ENCODE measurements at regions not wholly inside any gene's neighbourhood (a gene's known extent, or its start where the extent isn't known, plus 50 kb on each side); places are given as distances from the start of the nearest gene placed in this dataset.

DNA sequence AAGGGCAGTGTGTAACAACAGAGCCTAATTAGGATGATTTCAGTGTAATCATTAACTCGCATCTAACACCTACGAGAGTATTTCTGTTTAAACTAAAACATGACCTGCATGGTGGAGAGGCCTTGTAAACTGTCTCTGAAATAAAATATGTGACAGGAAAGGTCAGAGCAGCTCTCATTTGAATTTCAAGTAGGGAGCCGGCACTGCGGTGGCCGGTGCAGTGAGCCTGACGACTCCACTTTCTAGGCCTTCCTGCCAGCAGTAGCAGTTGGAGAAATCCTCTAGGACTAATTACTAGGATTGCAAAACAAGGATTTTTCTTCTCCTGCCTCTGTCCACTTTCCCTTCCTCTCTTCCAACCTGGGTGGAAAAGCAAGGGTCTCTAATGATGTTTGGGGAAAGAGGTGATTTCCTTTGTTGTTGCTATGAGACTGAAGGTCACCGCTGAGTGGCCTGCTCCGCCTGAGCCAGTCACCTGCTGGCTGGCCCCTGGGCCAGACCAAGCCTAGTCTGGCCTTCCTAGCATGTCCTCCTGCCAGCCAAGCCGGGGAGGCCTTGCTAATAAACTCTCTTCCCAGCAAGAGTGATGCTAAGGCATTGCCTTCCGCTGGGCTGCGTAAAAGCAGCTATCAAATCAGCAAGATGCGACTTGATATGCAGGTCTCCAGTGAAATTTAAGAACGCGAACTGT lies 245.7 kb downstream of the PSAT1 start:
- DNase-seq (ENCODE audit: low spot score in 2 of 2): no peak
- Histone ChIP-seq H3K27me3 (no peaks in the 10 kb centered on the region), H3K4me3 (no peak overlapping the region), H3K27ac (no peak overlapping the region), H3K9me3 (no peaks in the 10 kb centered on the region), H3K4me1 (no peaks in the 10 kb centered on the region), H3K36me3 (no peaks in the 10 kb centered on the region)
- WGBS, 2 donors: 56 to 64% methylated on average over 14 of the region's 14 CpGs
- TF ChIP-seq, protein P1, sequence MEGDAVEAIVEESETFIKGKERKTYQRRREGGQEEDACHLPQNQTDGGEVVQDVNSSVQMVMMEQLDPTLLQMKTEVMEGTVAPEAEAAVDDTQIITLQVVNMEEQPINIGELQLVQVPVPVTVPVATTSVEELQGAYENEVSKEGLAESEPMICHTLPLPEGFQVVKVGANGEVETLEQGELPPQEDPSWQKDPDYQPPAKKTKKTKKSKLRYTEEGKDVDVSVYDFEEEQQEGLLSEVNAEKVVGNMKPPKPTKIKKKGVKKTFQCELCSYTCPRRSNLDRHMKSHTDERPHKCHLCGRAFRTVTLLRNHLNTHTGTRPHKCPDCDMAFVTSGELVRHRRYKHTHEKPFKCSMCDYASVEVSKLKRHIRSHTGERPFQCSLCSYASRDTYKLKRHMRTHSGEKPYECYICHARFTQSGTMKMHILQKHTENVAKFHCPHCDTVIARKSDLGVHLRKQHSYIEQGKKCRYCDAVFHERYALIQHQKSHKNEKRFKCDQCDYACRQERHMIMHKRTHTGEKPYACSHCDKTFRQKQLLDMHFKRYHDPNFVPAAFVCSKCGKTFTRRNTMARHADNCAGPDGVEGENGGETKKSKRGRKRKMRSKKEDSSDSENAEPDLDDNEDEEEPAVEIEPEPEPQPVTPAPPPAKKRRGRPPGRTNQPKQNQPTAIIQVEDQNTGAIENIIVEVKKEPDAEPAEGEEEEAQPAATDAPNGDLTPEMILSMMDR (IDR thresholded peaks at IDR 0.05): no peak
- TF ChIP-seq EP300 (IDR thresholded peaks at IDR 0.05) (no peak), POLR2A (IDR thresholded peaks at IDR 0.05) (no peak)

DNA sequence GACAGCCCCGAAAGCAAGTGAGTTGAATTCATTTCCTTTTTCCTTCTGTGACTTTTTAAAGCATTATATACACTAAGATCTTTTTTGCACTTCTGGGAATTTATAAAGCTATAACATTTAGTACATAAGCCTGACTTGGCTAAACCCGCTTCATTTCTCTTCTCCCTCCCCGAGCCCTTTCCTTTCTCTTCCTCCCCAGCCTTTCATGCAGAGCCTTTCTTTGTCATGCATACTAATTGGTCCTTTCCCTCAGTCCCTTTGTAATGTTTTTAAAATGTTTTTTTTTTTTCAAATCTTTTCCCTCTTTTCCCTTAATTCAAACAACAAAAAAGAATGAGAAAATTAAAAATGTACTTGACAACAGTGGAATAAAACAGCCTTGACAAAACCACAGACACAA lies 246.4 kb downstream of the PSAT1 start:
- no peak overlapping the region for H3K27ac ChIP-seq
- no peaks in the 10 kb centered on the region for H3K36me3 ChIP-seq
- no peak for DNase-seq (ENCODE audit: low spot score in 2 of 2)
- TF ChIP-seq, protein P1 (IDR thresholded peaks at IDR 0.05): no peak
- TF ChIP-seq POLR2A (IDR thresholded peaks at IDR 0.05) (no peak), EP300 (IDR thresholded peaks at IDR 0.05) (no peak)
- WGBS, 2 donors: 42% methylated on average over 3 of the region's 3 CpGs
- H3K4me3 ChIP-seq: no peak overlapping the region
- no peaks in the 10 kb centered on the region for H3K4me1 ChIP-seq
- no peaks in the 10 kb centered on the region for H3K9me3 ChIP-seq
- no peaks in the 10 kb centered on the region for H3K27me3 ChIP-seq

- no peaks in the 10 kb centered on the region for H3K9me3 ChIP-seq
- TF ChIP-seq POLR2A (IDR thresholded peaks at IDR 0.05) (no peak), EP300 (IDR thresholded peaks at IDR 0.05) (no peak)
- TF ChIP-seq, protein P1 (IDR thresholded peaks at IDR 0.05): no peak
- H3K27ac ChIP-seq: no peak overlapping the region
- no peak for DNase-seq (ENCODE audit: low spot score in 2 of 2)
- H3K4me1 ChIP-seq: no peaks in the 10 kb centered on the region
- WGBS, 2 donors: 74 to 76% methylated on average over 5 of the region's 5 CpGs
- no peaks in the 10 kb centered on the region for H3K27me3 ChIP-seq
- H3K36me3 ChIP-seq: no peaks in the 10 kb centered on the region
- no peak overlapping the region for H3K4me3 ChIP-seq
Observed at GRCh38 chr9:78544230-78544629, 247.3 kb downstream of the PSAT1 start.

GRCh38 chr9:78547831-78548230 lies 250.9 kb downstream of the PSAT1 start:
- no peaks in the 10 kb centered on the region for H3K9me3 ChIP-seq
- TF ChIP-seq, protein P1 (IDR thresholded peaks at IDR 0.05): no peak
- no peaks in the 10 kb centered on the region for H3K4me1 ChIP-seq
- no peak overlapping the region for H3K4me3 ChIP-seq
- no peak for DNase-seq (ENCODE audit: low spot score in 2 of 2)
- H3K36me3 ChIP-seq: no peaks in the 10 kb centered on the region
- H3K27ac ChIP-seq: no peak overlapping the region
- WGBS, 2 donors: 78 to 86% methylated on average over 1 of the region's 1 CpG
- no peaks in the 10 kb centered on the region for H3K27me3 ChIP-seq

GRCh38 chr9:78548670-78549069 lies 251.7 kb downstream of the PSAT1 start:
- DNase-seq (ENCODE audit: low spot score in 2 of 2): no peak
- Histone ChIP-seq H3K4me1 (no peaks in the 10 kb centered on the region), H3K9me3 (no peaks in the 10 kb centered on the region), H3K27ac (no peak overlapping the region), H3K36me3 (no peaks in the 10 kb centered on the region), H3K4me3 (no peak overlapping the region), H3K27me3 (no peaks in the 10 kb centered on the region)
- 71 to 86% methylated on average over 3 of the region's 3 CpGs for WGBS, 2 donors
- TF ChIP-seq, protein P1 (IDR thresholded peaks at IDR 0.05): no peak
- no peak for TF ChIP-seq EP300 (IDR thresholded peaks at IDR 0.05)
- TF ChIP-seq POLR2A (IDR thresholded peaks at IDR 0.05): no peak
